ENCODE measurements at regions not wholly inside any gene's neighbourhood (a gene's known extent, or its start where the extent isn't known, plus 50 kb on each side); places are given as distances from the start of the nearest gene placed in this dataset.
A peak's percentile ranks its signal among the peaks of the same experiment; 100 is the strongest.

DNA sequence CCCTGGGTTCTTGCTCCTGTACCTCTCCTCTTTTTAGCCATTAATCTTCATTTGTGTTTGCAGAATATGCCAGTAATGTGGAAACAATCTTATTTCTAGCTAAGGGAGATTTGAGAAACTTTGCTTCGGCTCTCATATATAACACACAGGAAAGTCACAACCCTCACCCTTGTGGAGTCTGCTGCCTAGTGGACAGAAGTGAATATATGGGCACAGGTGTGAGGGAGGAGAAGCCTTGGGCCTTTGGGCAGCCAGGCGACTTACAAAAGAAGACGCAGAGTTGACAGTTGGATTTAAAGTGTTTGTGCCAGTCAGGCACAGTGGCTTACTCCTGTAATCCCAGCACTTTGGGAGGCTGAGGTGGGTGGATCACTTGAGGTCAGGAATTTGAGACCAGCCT lies 181.8 kb upstream of the TBL1XR1 start:
- no peak overlapping the region for H4K12ac ChIP-seq (ENCODE audit: low read depth, low read length)
- no peak for DNase-seq

GRCh38 chr3:177381070-177381469 lies 183.8 kb upstream of the TBL1XR1 start:
- Histone ChIP-seq H2BK120ac (ENCODE audit: insufficient read depth, low read length, poor library complexity) (no peak overlapping the region), H2BK5ac (ENCODE audit: low read depth, low read length, poor library complexity) (no peak overlapping the region), H3K23ac (ENCODE audit: low read length) (no peak overlapping the region), H3K36me3 (ENCODE audit: control insufficient read depth in 1 of 2, insufficient read depth in 2 of 2, low read length in 2 of 2) (no peaks in the 10 kb centered on the region), H3K9me3 (ENCODE audit: insufficient read depth, low read depth, low read length) (no peaks in the 10 kb centered on the region), H3K79me2 (ENCODE audit: control insufficient read depth, insufficient read depth, low read length, poor library complexity) (peaks cover 2% of the 10 kb centered on the region), H3K27ac (ENCODE audit: low read depth, low read length) (no peak overlapping the region), H2AFZ (ENCODE audit: insufficient read depth, low read length, poor library complexity) (no peak overlapping the region), H3K79me1 (ENCODE audit: low read length) (peaks cover 3% of the 10 kb centered on the region), H3K18ac (ENCODE audit: low read length) (no peak overlapping the region), H3K27me3 (ENCODE audit: insufficient read depth, low read length) (no peaks in the 10 kb centered on the region), H3K4me1 (ENCODE audit: control insufficient read depth in 1 of 2, insufficient read depth in 2 of 2, low read length in 2 of 2) (peaks cover 0 to 4% of the 10 kb centered on the region in 2 experiments), H3K14ac (ENCODE audit: low read length) (no peak overlapping the region), H3K4me2 (ENCODE audit: low read length) (no peak overlapping the region), H3K4ac (ENCODE audit: low read depth, low read length) (no peak overlapping the region), H4K12ac (ENCODE audit: low read depth, low read length) (no peak overlapping the region), H4K91ac (ENCODE audit: low read depth, low read length) (no peak overlapping the region), H2AK5ac (ENCODE audit: low read length) (no peak overlapping the region), H3K9ac (ENCODE audit: low read length) (no peak overlapping the region), H3K4me3 (ENCODE audit: low read depth, low read length) (no peak overlapping the region), H2BK12ac (ENCODE audit: low read length) (no peak overlapping the region), H4K8ac (ENCODE audit: low read depth, low read length) (no peak overlapping the region)
- no peak for DNase-seq

More for the DNA sequence above, 181.8 kb upstream of the TBL1XR1 start:
- H3K79me1 ChIP-seq (ENCODE audit: low read length) = peaks cover 5% of the 10 kb centered on the region
- no peak overlapping the region for H3K27ac ChIP-seq (ENCODE audit: low read depth, low read length)
- no peak overlapping the region for H3K4me2 ChIP-seq (ENCODE audit: low read length)
- H2AFZ ChIP-seq (ENCODE audit: insufficient read depth, low read length, poor library complexity) = no peak overlapping the region
- WGBS (ENCODE audit: extremely low coverage, insufficient coverage, insufficient read length) = no CpG with 5 or more reads among the region's 3 CpGs
- H3K23ac ChIP-seq (ENCODE audit: low read length) = no peak overlapping the region
- H3K4ac ChIP-seq (ENCODE audit: low read depth, low read length) = no peak overlapping the region
- H2AK5ac ChIP-seq (ENCODE audit: low read length) = no peak overlapping the region
- H3K9ac ChIP-seq (ENCODE audit: low read length) = no peak overlapping the region
- no peak overlapping the region for H2BK12ac ChIP-seq (ENCODE audit: low read length)
- no peak overlapping the region for H4K91ac ChIP-seq (ENCODE audit: low read depth, low read length)
- no peak overlapping the region for H2BK120ac ChIP-seq (ENCODE audit: insufficient read depth, low read length, poor library complexity)
- peaks cover 3 to 6% of the 10 kb centered on the region in 2 experiments for H3K4me1 ChIP-seq (ENCODE audit: control insufficient read depth in 1 of 2, insufficient read depth in 2 of 2, low read length in 2 of 2)
- no peak overlapping the region for H3K18ac ChIP-seq (ENCODE audit: low read length)
- no peak overlapping the region for H4K8ac ChIP-seq (ENCODE audit: low read depth, low read length)
- no peak overlapping the region for H2BK5ac ChIP-seq (ENCODE audit: low read depth, low read length, poor library complexity)
- H3K4me3 ChIP-seq (ENCODE audit: low read depth, low read length) = no peak overlapping the region
- H3K27me3 ChIP-seq (ENCODE audit: insufficient read depth, low read length) = no peaks in the 10 kb centered on the region
- H3K14ac ChIP-seq (ENCODE audit: low read length) = no peak overlapping the region
- no peaks in the 10 kb centered on the region for H3K36me3 ChIP-seq (ENCODE audit: control insufficient read depth in 1 of 2, insufficient read depth in 2 of 2, low read length in 2 of 2)
- H3K9me3 ChIP-seq (ENCODE audit: insufficient read depth, low read depth, low read length) = no peaks in the 10 kb centered on the region
- H3K79me2 ChIP-seq (ENCODE audit: control insufficient read depth, insufficient read depth, low read length, poor library complexity) = peaks cover 2% of the 10 kb centered on the region

- WGBS (ENCODE audit: extremely low coverage, insufficient coverage, insufficient read length) = no CpG with 5 or more reads among the region's 8 CpGs
- Histone ChIP-seq H3K27me3 (ENCODE audit: insufficient read depth, low read length) (no peaks in the 10 kb centered on the region), H2BK5ac (ENCODE audit: low read depth, low read length, poor library complexity) (no peak overlapping the region), H2BK120ac (ENCODE audit: insufficient read depth, low read length, poor library complexity) (no peak overlapping the region), H4K8ac (ENCODE audit: low read depth, low read length) (no peak overlapping the region), H4K91ac (ENCODE audit: low read depth, low read length) (no peak overlapping the region), H2BK12ac (ENCODE audit: low read length) (no peak overlapping the region), H2AFZ (ENCODE audit: insufficient read depth, low read length, poor library complexity) (no peak overlapping the region), H3K18ac (ENCODE audit: low read length) (no peak overlapping the region), H3K23ac (ENCODE audit: low read length) (no peak overlapping the region), H3K4ac (ENCODE audit: low read depth, low read length) (no peak overlapping the region), H3K27ac (ENCODE audit: low read depth, low read length) (no peak overlapping the region), H3K4me3 (ENCODE audit: low read depth, low read length) (no peak overlapping the region), H2AK5ac (ENCODE audit: low read length) (no peak overlapping the region), H3K79me2 (ENCODE audit: control insufficient read depth, insufficient read depth, low read length, poor library complexity) (peaks cover 2% of the 10 kb centered on the region), H3K4me1 (ENCODE audit: control insufficient read depth in 1 of 2, insufficient read depth in 2 of 2, low read length in 2 of 2) (no peaks in the 10 kb centered on the region), H3K9me3 (ENCODE audit: insufficient read depth, low read depth, low read length) (no peaks in the 10 kb centered on the region), H3K79me1 (ENCODE audit: low read length) (no peaks in the 10 kb centered on the region), H3K36me3 (ENCODE audit: control insufficient read depth in 1 of 2, insufficient read depth in 2 of 2, low read length in 2 of 2) (no peaks in the 10 kb centered on the region), H3K9ac (ENCODE audit: low read length) (peak overlapping the region; percentile 48), H3K14ac (ENCODE audit: low read length) (no peak overlapping the region), H4K12ac (ENCODE audit: low read depth, low read length) (no peak overlapping the region), H3K4me2 (ENCODE audit: low read length) (no peak overlapping the region)
- no peak for DNase-seq
Observed at GRCh38 chr3:177382944-177383343, 185.7 kb upstream of the TBL1XR1 start.

GRCh38 chr3:177385186-177385585 lies 187.9 kb upstream of the TBL1XR1 start:
- Histone ChIP-seq H3K4ac (ENCODE audit: low read depth, low read length) (no peak overlapping the region), H2AK5ac (ENCODE audit: low read length) (no peak overlapping the region), H3K23ac (ENCODE audit: low read length) (no peak overlapping the region), H3K27me3 (ENCODE audit: insufficient read depth, low read length) (no peaks in the 10 kb centered on the region), H3K14ac (ENCODE audit: low read length) (no peak overlapping the region), H4K12ac (ENCODE audit: low read depth, low read length) (no peak overlapping the region), H3K79me1 (ENCODE audit: low read length) (no peaks in the 10 kb centered on the region), H3K4me3 (ENCODE audit: low read depth, low read length) (no peak overlapping the region), H4K91ac (ENCODE audit: low read depth, low read length) (no peak overlapping the region), H3K36me3 (ENCODE audit: control insufficient read depth in 1 of 2, insufficient read depth in 2 of 2, low read length in 2 of 2) (no peaks in the 10 kb centered on the region), H3K4me2 (ENCODE audit: low read length) (no peak overlapping the region), H3K27ac (ENCODE audit: low read depth, low read length) (no peak overlapping the region), H2BK5ac (ENCODE audit: low read depth, low read length, poor library complexity) (no peak overlapping the region), H2BK12ac (ENCODE audit: low read length) (no peak overlapping the region), H2BK120ac (ENCODE audit: insufficient read depth, low read length, poor library complexity) (no peak overlapping the region), H3K18ac (ENCODE audit: low read length) (no peak overlapping the region), H4K8ac (ENCODE audit: low read depth, low read length) (no peak overlapping the region), H3K9ac (ENCODE audit: low read length) (no peak overlapping the region), H3K9me3 (ENCODE audit: insufficient read depth, low read depth, low read length) (no peaks in the 10 kb centered on the region), H2AFZ (ENCODE audit: insufficient read depth, low read length, poor library complexity) (no peak overlapping the region), H3K79me2 (ENCODE audit: control insufficient read depth, insufficient read depth, low read length, poor library complexity) (no peaks in the 10 kb centered on the region), H3K4me1 (ENCODE audit: control insufficient read depth in 1 of 2, insufficient read depth in 2 of 2, low read length in 2 of 2) (no peaks in the 10 kb centered on the region)
- DNase-seq = no peak
- WGBS (ENCODE audit: extremely low coverage, insufficient coverage, insufficient read length) = no CpG with 5 or more reads among the region's 2 CpGs

Measured in trophoblast cell (in vitro differentiated cells and primary cell).